Middle frontal gyrus (tissue), 1 donor: ENCODE measurements at regions not wholly inside any gene's neighbourhood (a gene's known extent, or its start where the extent isn't known, plus 50 kb on each side); places are given as distances from the start of the nearest gene placed in this dataset.
A peak's percentile ranks its signal among the peaks of the same experiment; 100 is the strongest.
"Not testable (repeated sequence)": the region's sequence is repeated elsewhere in the genome, so short reads cannot be mapped to it uniquely, and the experiment has no call there.

Experiments
- DNase-seq: peaks from one replicate; pipeline ENCODE4 v3.0.0-alpha.2; 2015; ENCODE audit warnings: low spot score; ENCODE audit errors: extremely low spot score

DNA sequence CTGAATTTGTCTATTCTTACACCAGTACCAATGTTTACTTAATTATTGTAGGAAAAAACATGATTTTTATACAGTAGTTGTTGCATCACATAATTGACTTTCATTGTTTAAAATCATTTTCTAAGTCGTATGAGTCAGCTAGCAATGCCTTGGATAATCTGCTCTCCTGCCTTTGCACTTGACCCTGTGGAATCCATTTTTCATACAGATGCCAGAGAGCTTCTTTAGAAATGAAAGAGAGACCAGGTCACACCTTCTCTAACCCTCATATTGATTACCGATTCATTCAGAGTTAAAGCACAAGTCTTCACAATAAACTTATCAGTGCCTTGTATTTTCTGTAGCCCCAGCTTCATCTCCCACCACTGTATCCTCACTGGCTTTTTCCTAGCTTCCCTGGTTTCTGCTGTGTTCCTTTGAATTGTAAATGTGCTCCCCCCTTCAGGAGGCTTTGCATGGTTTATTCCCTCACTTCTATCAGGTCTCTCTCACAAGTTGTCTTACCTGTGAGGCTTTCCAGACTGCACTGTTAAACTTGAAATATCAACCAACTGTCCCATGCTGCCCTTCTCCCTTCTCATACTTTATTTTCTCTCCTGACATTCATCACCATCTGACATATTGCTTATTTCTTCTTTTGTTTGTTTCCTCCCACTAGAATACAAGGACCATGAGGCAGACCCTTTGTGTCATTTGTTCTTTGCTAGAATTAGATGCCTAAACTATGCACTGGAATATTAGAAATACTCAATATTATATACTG is 662.0 kb upstream of the GBE1 start:
- no peak for DNase-seq

DNA sequence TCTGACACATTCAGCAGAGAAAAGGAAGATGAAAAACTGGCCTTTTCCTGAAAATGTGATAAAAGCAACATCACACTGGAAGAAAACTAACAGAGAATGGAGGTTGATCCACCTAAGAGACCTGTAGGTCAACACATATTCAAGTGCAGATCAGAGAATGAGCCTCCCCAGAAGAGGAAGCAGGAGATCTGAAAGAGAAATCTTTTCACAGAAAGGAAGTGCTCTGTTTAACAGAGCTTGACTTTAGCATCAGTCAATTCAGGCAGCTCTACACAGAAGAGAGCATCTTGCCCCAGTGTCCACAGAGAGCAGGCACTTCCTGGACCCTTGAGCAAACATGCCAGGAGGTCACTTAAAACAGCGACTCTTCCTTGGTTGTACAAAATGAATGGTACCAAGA is 655.4 kb upstream of the GBE1 start:
- no peak for DNase-seq

DNA sequence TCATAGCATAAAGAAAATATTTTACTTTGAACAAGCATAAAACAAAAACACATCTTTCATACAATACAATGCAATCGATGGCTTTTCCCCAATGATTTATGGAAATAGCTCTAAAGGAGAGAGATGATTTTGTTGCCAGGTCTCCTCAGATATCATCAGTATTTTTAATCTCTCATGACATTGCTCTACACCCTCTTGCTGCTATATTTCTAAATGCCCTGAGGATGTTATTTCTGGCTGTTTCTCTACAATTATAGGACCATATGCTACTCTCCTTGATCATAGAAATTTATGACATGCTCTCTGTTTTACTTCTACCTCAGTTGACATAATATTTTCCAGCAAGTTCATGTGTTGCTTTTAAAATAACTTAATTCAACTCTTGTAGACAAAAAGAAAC is 654.9 kb upstream of the GBE1 start:
- no peak for DNase-seq

DNA sequence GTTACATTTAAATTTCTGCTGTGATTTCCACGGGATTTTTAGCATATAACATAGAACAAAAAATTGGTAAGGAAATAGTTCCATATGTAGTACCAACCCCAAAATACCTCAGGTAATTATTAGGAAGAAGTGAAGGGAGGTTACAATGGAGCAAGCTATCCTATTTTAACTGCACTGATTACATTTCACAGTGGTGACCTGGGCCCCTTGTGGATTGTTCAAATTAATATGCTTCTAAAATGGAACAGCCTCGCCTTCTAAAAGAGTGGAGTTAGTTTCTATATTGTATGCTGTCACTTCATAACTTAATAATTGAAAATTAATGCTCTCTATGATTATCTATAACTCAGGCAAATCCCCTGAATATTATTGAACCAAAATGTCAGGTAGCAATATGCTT is 651.7 kb upstream of the GBE1 start:
- DNase-seq: no peak

DNA sequence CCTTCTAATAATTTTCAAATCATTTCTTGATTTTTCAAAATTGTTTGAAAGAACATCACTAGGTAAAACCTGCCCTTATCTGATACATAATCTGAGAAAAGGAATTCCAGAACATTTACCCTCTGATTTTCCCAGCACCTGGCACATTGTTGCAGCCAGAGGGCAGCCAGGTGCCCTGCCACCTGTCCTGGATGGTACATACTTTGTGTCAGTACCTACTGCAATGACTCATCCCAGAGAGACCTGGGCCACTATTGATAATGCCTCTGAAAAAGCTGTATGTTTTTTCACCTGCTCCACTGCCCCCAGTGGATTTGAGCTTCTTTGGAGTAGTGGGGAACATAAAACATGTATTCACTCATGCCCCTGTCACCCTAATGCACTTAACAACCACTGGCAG is 648.9 kb upstream of the GBE1 start:
- no peak for DNase-seq

DNA sequence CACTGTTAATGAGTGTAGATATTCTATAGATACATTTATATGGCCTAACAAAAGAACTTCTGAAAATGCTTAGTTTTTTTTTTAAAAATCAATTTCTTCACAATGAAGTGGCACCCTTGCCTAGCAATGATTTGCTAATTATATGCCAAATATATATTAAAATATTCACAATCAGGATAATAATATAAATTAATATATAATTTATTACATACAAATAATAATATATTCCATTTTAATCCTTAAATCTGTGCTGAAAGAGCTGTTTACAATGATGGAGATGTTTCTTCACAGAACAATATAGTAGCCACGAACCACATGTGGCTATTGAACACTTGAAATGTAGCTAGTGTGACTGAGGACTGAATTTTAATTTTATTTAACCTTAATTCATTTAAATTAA is 648.4 kb upstream of the GBE1 start:
- no peak for DNase-seq

DNA sequence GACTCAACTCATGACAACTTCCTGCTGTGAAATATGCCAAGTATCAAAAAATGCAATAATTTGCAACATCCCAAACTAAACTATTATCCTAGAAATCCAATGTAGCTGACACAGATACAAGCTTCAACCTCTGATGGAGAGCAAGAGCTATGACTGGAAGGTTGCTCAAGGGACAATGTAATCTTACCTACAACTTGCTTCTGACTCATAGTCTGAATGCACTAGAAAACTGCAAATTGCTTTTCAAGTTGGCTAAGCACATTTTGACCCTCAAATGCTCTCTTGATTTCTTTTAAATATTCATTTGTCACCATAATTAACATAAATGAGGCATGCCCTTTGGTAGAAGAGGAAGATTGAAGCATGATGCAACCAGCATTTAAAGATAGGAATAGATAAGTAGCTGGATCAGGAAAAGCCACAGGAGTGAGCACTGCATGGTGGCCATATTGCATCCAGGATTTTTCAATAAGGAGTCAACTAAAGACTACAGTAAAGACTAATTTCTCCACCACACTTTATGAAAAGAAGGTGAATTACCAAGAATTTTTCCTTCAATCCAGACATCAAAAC is 630.8 kb upstream of the GBE1 start:
- no peak for DNase-seq

DNA sequence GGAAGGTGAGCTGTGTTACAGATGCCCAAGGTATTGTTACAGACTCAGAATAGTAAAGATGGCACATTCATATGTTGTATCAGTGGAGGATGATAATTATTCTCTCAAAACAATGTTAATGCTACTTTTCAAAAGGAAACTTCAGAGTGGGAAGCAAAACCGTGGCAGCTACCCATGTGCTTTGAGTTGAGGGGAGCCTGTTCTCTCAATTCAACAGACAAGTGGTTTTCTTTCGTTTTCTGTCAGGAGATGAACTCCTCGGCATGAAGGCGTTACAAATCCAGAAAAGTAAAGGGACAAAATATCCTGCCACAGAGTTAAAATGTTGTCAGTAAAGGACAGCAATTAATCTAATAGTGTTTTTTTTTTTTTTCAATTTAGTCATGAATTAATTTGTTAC is 629.4 kb upstream of the GBE1 start:
- DNase-seq: no peak

DNA sequence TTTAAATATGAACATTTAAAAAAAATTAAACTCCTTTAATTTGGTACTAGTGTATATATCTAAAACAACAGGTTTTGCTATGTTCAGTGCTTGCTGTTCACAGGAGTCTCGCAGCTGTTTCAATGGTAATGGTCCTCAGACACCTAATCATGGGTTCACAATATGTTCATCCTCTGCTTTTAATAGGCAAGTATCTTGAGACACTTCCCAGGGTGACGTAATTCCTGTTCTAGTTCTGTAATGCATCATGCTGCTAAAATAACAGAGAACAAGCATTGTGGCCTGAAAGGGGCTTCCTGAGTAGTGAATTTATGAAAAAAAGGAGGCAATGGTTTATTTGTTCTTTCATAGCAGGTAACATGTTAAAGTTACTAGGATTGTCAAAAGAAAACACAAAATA is 625.2 kb upstream of the GBE1 start:
- no peak for DNase-seq

DNA sequence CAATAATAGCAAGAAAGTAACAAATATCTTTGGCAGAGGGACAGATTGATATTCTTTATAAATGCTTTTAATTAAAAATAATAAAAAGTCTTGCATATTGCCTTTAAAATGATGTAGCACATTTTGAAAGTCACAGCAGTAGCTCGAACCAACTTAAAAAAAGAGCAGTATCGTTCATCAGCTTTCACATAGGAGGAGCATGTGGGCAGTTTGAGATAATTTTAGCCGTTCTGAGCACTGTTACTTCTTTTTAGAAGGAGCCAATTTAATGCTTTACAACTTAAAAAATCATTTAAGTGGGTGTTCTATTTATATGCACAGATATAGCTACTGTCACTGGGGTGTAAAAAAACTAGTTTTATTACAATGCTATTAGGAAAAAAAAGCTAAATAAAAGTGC is 622.7 kb upstream of the GBE1 start:
- no peak for DNase-seq

DNA sequence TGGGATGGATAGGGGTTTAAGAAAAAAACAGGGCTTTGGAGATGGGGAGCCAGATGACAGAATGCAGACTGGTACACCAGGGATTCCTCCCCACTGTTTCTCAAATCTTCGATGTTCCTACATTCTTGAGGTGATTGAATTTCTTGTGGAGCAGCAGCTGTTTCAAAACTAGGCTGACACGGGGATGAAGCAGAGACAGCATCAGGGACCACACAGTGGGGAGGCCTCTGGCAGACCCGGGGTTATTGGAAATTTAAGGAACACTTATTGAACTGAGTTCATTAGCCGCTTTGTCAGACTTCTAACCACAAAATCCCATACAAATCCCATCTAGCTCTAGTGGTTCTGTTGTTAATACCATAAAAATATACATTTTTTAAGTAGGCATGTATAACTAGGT is 621.4 kb upstream of the GBE1 start:
- DNase-seq: no peak

DNA sequence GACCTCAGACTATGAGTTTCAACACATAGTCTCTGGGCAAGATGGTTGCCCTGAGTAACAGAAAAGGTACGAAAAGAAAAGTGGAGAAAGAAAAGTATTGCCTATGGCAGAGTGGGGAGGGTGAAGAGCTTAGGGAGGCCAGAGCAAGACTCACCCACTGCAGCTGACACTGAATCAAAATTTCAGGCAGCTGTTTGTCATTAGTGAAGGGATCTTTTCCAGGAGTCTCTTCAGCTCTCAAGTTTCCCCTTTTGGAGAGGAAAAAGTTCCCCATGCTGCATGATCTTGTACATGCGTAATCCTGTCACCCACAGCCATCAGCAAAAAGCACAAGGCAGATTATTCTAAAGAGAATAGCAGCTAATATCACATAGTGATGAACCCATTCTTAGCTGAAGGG is 616.9 kb upstream of the GBE1 start:
- DNase-seq: no peak

DNA sequence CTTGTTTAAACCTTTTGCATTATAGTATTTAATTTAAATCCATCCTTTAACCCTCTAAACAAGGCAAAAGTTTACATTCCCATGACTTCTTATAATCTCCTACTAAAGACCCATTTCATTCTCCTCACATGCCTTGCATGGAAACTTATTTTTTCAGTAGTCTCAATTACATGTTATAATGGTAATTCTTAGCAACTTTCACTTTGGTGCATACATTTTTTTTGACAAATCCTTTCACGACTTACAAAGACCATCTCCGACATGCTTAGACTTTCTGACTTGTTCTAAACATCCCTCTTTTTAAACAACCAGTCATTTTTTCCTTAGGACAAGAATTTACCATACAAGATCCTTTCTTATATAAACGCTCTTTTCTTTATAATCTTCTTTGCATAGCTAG is 615.4 kb upstream of the GBE1 start:
- no peak for DNase-seq

DNA sequence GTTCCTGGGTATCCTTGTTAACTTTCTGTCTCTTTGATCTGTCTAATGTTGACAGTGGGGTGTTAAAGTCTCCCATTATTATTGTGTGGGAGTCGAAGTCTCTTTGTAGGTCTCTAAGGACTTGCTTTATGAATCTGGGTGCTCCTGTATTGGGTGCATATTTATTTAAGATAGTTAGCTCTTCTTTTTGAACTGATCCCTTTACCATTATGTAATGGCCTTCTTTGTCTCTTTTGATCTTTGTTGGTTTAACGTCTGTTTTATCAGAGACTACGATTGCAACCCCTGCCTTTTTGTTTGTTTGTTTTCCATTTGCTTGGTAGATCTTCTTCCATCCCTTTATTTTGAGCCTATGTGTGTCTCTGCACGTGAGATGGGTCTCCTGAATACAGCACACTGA is 612.4 kb upstream of the GBE1 start:
- not testable (repeated sequence) for DNase-seq

DNA sequence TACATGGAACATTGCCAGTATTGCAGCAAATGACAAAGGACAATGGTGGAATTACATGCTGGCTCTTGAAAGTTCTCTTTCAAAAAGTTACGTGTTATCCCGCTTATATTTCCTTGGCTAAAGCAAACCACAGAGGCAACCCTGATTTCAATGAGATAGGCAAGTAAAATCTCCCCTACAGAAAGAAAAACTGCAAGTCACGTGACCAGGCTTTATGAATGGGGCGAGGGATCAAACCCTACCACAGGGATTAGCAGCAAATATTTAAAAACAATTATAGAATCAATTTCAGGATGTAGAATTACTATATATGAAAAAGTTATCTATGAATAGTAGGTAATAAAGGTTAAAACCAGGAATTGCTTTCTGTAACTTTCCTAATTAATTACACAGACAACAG is 603.4 kb upstream of the GBE1 start:
- DNase-seq: no peak

DNA sequence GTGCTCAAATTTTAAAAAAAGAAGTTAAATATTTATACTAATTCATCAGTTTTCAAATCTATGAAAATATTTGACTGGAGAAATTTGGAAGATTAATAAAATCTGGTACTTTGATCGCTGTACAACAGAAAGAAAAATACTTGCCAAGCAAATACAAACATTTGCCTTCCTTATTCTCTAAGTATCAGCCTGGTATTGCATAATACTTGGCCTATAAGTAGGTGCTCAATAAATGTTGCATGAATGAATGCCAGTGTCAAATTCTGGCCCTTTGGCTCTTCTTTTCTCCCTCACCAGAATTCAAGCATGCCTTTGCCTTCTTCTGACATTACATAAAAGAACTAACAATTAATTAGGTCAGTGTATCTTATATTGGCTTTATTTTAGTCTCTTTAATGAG is 601.7 kb upstream of the GBE1 start:
- DNase-seq: no peak

DNA sequence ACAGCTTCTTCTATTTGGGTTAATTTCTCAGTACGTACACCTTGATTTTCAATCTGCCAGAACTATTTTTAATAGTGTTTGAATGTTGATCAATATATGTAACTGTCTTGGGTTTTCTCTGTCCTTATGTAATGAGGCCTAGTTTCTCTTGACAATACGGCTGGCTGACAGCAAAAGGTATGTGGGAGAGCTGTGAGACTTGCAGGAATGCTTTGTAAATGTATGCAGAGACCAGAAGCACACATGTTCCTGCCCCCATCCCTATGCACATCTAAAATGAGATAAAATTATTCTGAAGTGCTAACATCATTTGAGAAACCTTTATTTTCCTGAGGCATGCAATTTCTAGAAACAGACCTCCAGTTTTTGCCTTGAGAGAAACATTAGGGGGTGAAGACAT is 593.8 kb upstream of the GBE1 start:
- peak; percentile 25 for DNase-seq

DNA sequence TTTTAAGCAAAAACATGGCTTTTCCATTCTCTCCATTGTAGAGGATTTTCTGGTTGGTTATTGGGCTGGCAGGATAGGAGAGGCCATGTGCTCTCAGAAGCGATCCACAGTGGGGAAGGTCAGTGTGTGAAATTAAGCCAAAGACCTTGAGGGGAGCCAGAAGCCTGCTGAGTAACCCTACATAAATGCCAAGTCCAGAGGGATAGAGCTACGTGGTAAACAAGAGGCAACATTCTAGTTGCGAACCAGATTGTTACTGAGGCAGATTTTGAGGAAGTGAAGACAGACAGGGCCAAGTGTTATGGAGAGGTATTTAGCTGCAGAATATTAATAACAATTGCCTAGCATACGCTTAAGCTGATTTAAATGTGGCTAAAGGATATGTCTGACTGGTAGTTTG is 592.8 kb upstream of the GBE1 start:
- no peak for DNase-seq

DNA sequence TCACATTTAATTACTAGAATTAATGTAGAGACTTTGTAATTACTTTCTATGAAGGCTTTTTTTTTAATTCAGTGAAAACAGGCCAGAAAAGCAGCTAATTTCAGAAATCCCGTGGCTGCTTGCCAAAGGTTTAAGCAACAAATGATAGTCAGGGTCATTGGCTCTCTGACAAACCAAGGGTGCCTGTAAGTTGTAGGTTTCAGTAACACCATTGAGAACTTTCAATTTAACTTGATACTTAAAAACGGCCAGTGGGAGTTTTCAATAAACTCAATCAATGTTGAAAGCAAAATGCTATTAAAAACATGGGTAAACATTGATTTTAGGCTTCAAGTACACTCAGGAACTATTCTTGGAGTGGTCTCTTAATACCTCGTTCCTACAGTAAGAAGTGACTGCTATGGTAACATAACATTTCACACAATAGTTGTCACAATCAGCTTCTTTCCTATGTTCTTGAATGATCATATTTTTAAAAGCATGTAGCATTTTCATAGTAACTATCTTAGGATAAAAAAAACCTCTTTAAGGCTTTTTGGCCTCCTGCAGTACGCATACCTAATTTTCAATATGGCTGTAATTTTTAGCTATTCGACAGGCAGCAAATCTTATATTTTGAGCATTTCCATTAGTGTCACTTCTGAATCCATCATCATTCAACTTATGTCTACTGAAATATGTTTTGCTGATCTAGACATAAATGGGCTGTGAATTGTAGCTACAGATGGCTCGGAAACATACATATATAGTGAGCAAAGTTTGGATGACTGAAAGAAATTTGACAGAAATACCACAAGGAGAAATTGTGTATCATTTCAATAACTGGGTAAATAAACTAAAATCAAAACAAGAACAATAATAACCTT is 592.1 kb upstream of the GBE1 start:
- DNase-seq: no peak

DNA sequence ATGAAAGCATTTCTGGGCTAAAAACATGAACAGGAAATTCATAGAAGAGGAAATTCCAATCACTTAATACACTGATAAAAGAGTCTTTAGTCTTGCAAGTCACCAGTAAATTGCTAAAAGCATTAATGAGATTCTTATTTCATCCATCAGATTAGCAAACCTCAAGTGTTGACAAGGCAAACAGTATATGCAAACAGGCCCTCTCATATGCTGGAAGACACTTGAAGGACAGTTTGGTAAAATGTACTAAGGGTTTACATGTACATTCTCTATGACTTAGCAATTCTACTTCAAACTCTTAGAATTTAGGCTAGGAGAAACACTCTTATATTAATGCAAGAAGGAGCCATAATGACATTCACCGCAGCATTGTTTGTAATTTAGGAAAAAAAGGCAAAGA is 586.1 kb upstream of the GBE1 start:
- no peak for DNase-seq

DNA sequence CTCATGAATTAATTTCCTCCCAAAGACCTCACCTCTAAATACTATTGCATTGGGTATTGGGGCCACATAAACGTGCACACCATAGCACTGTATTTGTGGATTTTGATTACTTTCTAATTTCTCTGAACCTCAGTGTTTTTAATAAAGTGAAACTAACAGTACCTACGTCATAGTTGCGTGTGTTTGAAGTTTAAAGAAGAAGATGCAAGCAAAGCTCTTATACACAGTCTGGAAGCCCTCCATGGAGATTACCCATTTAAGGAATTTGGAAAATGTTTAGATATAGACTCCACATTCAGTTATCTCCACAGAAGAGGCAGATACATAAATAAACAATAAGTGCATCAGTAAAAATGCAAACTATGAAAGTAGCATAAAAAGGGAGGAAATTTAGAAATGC is 581.1 kb upstream of the GBE1 start:
- no peak for DNase-seq

DNA sequence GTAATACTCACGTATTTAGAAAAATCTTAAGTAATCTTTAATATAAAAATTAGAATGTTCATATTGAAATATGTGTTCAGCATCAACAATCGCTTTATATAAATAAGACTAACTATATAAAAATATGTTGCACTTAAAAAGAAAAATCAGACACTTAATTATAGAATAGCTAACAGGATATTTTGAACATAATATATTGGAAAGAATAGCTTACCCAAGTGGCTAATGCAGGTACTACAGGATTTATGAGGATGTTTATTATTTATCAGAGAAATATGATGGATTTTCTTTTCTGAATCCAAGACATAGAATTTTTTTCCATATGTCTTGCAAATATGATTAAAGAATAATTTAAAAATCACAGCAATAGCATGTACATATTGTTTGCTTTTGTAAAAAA is 567.9 kb upstream of the GBE1 start:
- DNase-seq: no peak

DNA sequence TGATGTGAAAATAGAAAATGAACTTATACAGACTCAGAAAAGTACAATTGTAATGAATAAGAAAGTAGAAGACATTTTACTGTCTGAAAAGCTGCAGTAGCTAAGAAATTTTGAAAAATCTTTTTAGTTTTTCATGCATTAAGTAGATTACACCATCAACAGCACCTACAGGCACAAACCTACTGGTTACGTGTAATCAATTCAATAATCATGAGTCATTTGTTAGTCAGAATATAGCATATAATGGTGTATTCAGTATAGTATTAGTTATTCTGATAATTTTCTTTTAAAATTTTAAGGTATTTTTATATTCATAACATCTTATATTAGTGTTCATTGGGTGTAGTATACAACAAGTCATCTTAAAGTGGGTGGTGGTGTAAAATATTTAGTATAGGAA is 550.5 kb upstream of the GBE1 start:
- DNase-seq: no peak
